Non-pigmented ciliary epithelial cell (primary cell): ENCODE measurements at regions not wholly inside any gene's neighbourhood (a gene's known extent, or its start where the extent isn't known, plus 50 kb on each side); places are given as distances from the start of the nearest gene placed in this dataset.
"Not testable (repeated sequence)": the region's sequence is repeated elsewhere in the genome, so short reads cannot be mapped to it uniquely, and the experiment has no call there.

Experiments
- DNase-seq: peaks from one replicate; pipeline ENCODE4 v3.0.0-alpha.2; 2010; ENCODE audit warnings: low read depth

DNA sequence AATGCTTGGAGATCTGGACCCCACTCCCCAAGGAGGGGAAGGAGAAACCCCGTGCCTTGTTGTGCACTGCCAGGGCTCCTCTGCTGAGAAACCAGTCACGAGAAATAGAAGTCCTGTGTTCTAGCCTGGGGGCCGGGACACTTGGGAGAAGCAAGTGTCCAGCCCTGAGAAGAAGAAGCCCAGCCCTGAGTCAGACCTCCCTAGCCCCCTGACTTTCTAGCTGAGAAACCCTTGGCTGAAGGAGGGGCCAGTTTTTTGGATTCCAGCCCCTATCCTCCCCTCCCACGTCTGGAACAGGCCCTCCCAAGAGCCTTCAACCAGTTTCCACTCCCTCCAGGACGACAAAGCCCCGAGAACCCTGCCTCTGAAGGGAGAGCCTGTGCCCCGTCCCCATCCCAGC is 100.5 kb downstream of the NAV1 start:
- DNase-seq, result no peak

DNA sequence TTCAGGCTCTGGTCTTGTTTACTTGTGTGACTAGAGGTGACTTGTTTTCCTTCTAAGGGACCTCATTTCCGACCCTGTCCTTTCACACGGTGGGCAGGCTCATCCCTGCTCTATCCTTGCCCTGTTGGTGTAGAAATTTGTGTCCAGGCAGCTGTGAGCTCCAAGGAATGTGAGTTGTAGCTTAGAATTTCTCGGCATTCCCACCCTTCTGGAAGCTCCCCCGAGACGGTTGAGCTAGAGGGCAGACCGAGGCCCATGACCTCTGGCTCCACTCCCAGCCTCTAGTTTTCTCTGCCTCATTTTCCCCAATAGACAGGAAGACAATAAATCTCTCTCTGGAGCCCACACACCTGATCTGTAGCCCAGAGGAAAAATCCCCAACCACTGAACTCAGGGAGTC is 100.9 kb downstream of the NAV1 start:
- no peak for DNase-seq

DNA sequence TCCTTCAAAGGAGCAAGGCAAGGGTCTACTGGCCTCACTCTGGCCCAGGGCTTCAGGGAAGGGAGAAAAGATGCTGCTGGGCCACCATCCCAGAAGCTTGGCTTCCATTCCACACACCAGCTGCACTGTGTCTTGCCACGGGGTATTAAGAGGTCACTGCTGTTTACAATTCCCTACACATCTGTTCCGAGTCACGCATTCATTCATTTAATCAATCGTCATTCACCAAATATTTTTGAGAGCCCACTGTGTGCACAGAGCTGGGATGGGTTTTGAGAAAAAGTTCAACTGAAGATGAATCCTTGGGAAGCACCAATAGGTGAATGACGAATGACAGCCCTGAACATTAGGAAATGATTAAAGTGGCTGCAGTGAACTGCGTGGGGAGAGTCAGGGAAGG is 101.7 kb downstream of the NAV1 start:
- no peak for DNase-seq

DNA sequence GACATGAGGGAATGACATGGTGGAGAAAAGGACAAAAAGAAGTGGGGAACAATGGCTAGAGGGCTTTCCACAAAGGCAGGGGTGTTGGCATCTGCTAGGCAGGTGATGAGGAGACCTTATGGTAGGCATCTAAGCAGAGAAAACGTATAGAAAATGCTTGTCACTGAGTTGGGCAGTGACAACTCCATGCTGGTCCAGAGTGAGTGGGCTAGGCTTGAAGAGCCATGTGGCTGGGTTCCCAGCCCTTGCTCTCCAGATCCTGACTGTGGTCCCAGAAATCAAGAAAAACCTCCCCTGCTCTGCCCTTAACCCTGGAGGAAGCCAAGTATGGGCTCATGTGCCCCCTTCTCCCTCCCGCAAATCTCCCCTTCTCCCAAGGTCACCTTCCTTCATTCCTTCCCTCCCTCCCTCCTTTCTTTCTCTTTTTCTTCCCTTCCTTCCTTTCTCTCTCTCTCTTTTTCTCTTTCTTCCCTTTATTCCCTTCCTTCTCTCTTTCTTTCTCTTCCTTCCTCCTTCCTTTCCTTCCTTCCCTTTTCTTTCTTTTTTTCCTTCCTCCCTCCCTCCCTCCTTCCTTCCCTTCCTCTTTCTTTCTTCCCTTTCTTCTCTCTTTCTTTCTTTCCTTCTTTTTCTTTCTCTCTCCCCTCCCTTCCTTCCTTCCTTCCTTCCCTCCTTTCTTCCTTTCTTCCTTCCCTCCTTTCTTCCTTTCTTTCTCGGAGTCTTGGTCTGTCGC is 102.8 kb downstream of the NAV1 start:
- DNase-seq, result no peak

DNA sequence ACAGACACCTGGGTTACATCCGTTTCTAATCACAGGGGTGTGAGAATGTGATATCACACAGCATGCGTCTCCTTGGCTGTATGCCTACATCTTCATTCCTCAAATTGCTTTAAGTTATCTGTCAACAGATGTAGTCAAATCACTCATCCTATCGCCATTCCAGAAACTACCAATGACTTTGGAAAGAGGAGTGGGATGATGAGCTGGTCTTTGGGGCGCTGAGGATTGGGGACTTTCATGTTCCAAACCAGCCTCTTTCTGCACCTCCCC is 104.8 kb downstream of the NAV1 start:
- DNase-seq, result no peak

DNA sequence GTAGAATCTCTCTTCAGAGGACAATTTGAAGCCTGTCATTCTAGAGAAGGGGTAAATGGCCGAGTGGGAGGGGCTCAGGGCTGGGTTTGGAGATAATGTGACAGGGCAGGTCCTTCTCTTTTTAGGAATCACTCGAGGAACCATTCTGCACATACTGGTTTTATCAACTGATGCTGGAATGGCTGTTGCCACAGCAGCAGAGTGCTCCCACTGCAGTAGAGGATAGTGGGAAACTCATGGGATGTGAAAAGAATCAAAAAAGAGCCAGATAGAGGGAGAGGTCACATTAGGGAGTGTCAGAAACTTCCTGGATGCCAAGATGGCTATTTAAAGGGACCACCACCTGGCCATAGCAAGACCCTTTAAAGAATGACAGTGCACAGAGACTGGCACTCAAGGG is 105.3 kb downstream of the NAV1 start:
- DNase-seq, result no peak

DNA sequence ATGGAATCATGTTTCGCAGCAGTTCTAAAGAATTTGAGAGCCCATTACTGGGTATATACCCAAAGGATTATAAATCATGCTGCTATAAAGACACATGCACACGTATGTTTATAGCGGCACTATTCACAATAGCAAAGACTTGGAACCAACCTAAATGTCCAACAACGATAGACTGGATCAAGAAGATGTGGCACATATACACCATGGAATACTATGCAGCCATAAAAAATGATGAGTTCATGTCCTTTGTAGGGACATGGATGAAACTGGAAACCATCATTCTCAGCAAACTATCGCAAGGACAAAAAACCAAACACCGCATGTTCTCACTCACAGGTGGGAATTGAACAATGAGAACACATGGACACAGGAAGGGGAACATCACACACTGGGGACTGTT is 106.1 kb downstream of the NAV1 start:
- not testable (repeated sequence) for DNase-seq

DNA sequence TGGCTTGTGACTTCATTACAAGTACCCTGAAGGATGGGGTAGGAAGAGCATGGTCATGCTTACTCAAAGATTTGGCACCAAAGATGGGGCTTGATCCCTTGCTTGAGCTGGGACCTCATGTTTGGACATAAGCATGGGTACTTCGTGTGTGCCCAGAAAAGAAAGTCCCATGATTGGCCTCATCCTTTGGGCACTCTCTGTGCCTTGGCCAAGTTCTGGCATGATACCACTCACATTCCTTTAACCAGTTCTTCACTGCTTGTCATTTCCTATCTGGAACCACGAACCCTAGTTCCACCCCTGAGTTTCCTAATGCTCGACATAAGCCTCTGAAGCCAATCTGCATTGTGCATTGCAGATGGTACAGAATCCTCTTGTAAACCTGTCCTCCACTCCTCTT is 107.0 kb downstream of the NAV1 start:
- DNase-seq, result no peak

DNA sequence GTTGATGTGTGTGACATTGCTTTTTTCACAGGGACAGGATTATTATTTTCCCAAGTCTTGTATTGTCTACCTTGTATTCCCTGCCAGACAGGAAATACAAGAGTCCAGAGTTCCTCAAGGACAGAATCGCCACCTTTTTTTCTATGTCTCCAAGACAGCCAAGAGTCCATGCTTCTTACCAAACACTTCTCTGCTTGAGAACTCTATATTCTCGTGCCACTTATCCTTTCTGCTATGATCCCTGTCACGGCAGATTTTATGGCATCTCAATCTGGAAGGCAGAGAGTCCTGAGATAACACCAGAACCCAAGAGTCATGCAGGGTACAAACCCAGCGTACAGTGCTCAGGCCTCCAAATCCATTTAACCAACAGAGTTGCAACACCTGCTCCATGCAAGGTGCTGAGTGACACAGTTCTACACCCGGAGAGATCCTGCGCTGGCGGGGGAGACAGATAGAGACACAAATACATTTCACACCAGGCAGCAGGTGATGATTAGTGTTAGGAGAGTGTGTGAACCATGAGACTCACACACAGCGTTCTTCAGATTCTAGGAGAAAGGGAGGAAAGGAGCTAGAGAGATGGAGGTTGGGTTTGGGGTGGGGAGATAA is 107.6 kb downstream of the NAV1 start:
- no peak for DNase-seq

DNA sequence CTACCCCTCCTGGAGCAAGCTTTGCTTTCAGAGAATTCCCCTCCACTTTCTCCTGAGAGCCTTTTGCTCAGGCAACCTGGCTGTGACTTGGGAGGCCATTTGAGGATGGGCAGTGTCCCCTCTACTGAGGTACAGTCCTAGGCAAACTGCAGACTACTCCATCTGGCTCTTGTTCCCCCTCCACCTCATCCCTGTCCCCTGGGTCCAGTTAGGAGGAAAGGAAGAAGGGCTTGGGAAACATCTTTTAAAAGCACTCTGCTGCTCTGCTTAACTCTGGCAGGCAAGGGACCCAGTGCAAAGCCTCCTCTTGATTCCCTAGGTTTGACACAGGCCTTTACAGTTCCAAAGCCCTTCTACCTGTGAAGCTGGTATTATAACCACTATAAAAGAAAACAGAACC is 108.2 kb downstream of the NAV1 start:
- DNase-seq, result no peak

DNA sequence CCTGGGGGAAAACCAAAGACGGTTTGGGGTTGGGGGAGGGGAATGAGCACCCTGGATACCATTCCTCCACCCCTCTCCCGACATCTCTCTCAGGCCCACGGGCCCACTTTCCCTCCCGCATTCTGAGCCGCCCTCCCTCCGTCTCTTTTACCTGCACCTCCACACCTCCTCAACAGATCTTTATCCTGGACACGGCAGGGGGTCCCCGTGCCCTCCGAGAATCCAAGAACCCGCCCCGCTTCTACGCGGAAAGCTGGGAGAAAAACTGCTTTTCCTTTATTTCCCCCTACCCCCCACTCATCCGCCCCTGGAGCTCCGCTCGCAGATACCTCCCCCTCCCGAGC is 108.8 kb downstream of the NAV1 start:
- DNase-seq, result no peak

DNA sequence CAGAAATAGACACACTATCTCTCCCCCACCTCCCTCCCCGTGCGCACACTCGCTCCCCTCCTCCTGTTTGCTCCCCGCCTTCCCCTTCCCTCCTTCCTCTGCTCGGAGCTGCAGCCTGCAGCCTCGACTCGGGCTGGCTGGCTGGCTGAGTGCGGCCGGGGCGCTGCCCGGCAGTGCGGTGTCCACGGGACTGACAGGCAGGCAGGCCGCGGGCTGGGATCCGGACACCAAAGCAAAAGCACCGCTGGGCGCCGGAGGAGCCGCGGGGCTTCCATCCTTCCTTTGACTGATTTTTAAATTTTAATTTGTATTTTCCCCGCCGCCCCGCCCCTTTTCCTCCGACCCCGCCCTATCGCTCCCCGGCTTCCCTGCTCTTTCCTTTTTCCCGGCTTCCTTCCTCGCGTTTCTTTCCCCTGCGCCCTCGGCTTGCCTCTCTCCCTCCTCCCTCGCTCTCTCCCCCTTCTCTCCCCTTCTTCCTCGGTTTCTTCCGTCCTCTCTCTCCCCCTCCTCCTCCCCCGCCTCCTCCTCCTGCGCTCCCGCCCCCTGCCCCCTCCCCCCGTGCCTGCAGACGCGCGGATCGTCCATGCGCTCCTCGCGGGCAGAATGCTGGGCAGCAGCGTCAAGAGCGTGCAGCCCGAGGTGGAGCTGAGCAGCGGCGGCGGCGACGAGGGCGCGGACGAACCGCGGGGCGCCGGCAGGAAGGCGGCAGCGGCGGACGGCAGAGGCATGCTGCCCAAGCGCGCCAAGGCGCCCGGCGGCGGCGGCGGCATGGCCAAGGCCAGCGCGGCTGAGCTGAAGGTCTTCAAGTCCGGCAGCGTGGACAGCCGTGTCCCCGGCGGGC is 109.4 kb downstream of the NAV1 start:
- no peak for DNase-seq

DNA sequence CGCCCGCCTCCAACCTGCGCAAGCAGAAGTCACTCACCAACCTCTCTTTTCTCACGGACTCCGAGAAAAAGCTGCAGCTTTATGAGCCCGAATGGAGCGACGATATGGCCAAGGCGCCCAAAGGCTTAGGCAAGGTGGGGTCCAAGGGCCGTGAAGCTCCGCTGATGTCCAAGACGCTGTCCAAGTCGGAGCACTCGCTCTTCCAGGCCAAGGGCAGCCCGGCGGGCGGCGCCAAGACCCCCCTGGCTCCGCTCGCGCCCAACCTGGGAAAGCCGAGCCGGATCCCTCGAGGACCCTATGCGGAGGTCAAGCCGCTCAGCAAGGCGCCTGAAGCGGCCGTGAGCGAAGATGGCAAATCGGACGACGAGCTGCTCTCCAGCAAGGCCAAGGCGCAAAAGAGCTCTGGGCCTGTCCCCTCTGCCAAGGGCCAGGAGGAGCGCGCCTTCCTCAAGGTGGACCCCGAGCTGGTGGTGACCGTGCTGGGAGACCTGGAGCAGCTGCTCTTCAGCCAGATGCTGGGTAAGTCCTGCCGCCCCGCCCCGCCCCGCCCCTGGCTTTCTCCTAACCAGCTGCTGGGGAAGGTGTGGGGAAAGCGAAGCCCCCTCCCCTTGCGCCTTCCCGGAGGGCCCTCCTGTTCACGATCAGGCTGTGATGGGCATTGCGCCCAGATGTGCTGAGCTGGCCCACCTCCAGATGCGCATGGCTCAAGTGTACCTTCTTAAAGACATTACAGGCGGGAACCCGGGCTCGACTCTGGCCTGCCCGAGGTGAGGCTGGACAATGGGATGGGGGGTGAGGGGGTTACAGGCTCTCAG is 110.2 kb downstream of the NAV1 start:
- no peak for DNase-seq

DNA sequence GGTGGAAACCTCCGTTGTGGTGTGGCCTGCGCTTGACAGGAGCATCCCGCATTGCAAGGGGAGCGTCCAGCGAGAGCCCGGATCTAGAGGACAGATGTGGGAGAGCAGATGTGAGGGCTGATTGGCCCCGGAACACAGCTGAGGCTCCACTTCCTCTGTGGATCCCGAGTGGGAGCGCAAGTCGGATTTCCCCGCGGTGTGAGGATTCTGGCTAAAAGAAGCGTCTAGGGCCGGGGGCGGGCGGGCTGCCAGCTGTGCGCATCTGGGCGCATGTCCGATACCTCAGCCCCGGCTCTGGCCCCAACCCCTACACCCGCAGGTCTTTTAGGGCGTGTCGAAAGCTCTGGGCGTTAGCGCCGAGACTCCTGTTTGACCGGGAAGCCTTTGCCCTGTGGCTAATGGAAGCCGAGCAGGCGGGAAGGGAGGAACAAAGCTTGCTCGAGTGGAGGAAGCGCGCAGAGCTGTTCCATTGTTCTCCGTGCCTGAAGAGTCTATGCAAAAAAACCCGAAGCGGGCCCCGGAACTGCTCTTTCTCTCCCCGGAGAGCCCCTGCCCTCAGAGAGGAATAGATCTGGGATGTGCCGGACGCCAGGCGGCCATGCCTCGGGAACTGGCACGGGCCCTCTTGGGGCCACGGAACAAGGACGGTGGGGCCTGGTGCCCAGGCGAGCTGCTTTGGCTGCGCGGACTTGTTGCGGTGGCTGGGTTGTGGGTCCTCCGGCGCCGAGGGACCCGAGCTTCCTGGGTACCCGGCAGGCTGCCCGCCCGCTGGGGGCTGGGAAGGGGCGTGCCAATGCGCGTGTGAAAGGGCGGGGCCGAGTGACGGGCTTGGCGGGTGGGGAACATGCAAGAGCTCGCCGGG is 111.1 kb downstream of the NAV1 start:
- DNase-seq, result no peak

DNA sequence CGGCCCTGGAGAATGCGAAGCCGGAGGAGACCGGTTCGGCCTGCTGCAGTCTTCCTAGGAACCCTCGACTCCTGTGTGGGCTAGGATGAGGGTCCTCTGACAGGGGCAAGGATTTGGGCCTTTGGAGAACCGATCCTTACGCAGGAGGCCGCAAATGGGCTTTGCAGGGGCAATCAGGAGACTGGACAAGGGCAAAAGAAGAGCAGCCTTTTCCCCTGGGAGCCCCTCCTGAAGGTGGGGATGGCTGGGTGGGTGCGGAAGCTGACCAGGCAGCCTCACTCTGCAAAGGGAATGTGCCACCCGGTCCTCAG is 111.7 kb downstream of the NAV1 start:
- DNase-seq, result no peak

DNA sequence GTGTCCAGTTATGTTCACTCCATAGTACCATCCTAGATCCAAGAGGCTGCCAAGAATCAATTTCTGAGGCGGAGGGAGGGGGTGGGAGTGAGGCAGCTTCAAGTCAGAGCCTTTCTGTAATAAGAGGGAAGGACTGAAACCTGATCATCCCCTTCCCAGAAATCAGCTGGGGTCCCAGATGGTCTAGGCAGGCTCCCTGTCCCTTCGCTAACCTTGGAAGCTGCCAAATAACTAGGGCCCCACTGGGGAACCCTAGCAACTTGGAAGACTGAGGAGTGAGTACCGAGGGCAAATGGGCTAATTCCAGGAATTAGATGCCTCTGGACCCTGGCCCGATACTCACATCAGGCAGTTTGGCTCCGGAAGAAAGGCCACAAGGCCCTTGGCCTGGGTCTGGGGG is 113.3 kb downstream of the NAV1 start:
- no peak for DNase-seq

DNA sequence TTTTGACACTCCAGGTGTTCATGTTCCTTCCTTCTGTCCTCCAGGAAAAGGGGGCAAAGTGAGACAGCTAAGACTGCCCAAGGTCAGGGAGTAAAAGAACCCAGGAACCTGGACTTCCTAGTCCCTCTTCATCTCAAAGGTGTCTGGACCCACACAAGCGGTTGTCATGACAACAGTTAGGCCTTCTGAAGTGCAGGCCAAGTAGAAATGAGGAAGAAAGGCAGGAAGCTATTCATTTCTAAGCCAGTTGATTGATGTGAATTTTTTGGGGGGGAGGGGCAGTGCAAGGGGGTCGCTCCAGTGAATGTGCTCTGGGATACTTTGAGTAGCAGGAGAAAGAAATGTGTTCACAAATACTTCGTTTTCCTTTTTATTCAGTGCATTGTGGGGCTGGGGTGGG is 114.3 kb downstream of the NAV1 start:
- no peak for DNase-seq

DNA sequence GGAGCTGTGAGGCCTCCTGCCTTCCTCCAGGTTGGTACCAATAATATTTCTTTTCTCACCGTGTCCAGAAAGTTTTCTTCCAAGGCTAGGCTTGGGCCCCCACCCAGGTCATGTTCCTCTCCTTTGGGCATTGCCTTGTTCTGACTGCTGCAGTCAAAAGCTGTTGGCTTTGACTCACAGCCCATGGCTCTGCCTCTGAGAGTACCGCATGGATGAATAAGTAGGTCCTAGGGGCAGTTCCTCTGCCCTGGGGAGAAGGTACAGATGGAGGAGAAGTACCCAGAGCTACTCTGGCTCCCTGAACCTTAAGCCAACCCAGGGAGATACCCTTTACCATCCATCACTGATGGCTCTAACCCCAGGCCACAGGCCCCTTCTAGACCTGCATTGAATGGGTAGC is 115.0 kb downstream of the NAV1 start:
- DNase-seq, result no peak

DNA sequence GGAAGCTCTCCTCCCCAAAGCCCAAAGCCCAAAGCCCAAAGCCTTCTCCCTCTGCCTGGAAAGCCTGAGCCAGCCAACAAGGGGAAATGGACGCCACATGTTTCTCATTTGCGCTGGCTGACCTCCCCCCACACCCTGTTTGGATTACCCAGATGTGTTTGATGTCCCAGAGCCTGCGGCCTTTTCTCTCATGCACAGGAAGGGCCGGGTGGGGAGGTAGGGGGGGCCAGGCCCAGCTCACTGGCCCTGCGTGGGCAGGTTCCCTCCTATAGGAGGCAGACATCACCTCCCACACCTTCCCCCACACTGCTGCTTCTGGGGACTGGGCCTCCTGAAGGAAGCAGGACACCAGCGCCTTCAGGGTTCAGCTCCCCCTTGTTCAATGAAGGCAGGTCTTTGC is 116.3 kb downstream of the NAV1 start:
- no peak for DNase-seq

DNA sequence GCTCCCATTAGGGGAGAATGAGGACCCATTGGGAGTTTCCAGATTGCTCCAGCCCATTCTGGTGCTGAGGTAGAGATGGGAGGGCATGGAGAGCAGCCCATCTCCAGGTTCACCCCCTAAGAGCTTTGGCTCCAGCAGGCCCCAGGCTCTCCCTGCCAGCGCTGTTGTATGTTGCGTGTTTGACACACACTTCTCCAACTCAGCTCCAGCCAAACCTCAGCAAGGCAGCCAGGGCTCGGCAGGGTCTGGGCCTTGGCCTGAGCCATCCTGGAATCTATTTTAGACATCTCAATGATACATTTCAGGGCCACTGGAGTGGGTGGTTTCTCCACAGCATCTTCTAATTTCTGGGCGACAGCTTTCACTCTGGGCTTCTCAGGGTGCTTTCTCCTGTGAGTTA is 117.0 kb downstream of the NAV1 start:
- DNase-seq, result no peak

DNA sequence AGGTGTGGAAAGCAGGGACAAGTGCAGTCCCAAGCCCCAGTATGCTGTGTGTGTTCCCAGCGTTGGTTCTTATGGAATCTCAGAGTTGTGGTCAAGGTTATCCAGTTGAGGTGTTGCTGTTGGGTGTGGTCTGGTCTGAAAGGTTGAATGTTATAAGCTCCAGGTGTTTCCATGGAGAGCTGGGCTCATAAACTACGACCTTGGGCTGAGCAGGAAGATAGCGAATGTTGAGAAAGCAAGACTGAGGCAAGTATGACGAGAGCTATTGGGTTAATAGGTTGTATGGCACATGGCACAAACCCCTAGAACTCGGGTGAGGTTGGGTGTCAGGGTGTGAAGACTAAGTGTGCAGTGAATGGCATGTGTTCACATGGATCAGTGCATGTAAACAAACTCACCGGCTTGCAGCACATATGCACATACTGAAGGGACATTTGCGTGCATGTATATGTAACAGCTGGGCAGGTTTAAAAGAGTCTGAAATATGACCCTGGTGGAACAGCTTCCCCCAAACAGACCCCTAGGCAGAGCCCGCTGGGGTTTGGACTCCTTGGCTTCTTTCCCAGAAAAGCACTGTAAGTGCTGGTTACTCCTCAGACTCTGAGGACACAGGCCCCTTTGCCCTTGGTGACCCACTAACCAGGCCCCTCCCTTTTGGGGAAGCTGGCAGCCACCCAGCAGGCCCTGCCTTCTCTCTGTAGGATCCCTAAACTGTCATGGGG is 117.5 kb downstream of the NAV1 start:
- DNase-seq, result no peak
